GM12878 (cell line): ENCODE measurements at regions not wholly inside any gene's neighbourhood (a gene's known extent, or its start where the extent isn't known, plus 50 kb on each side); places are given as distances from the start of the nearest gene placed in this dataset.

Source experiments
- EP300 ChIP-seq, 2 experiments: fragments of 150-350 bp in 1 of 2; IDR thresholded peaks; 2 replicates each; pipeline ENCODE4 v1.6.1; 2011 to 2012; ENCODE audit warnings: low read depth in 2 of 2, low read length in 2 of 2, borderline replicate concordance in 1 of 2, improper control_type of control experiment in 1 of 2, inconsistent platforms in 1 of 2; ENCODE audit not compliant: control insufficient read depth in 1 of 2
- FOS ChIP-seq: IDR thresholded peaks from 3 replicates; pipeline ENCODE4 v1.6.1; 2011; ENCODE audit warnings: borderline replicate concordance; ENCODE audit not compliant: insufficient read length; ENCODE audit errors: extremely low read depth
- KAT2A ChIP-seq: conservative IDR thresholded peaks from 2 replicates; pipeline ENCODE4 v1.6.1; 2011; ENCODE audit warnings: low read depth, low read length; ENCODE audit not compliant: control insufficient read depth
- TCF7 ChIP-seq: IDR thresholded peaks from 2 replicates; pipeline ENCODE4 v1.6.1; 2014; ENCODE audit warnings: antibody characterized with exemption, borderline replicate concordance
- TF ChIP-seq, protein P1 (sequence below): fragments of 450-650 bp; IDR thresholded peaks from 2 replicates; pipeline ENCODE4 v1.6.1; 2017; ENCODE audit warnings: low read depth, mild to moderate bottlenecking, moderate library complexity
- TF ChIP-seq, protein P2 (sequence below): fragments of 450-650 bp; formaldehyde crosslinking; IDR thresholded peaks from 2 replicates; pipeline ENCODE4 v1.5.0; 2022; ENCODE audit warnings: mild to moderate bottlenecking, missing genetic modification characterization
- TF ChIP-seq, protein P3 (sequence below), 3 experiments: IDR thresholded peaks in 2 of 3; conservative IDR thresholded peaks in 1 of 3; 2 replicates each; pipeline ENCODE4 v1.5.1; 2011; ENCODE audit warnings: low read depth in 3 of 3, low read length in 3 of 3, mild to moderate bottlenecking in 3 of 3, control low read depth in 2 of 3, moderate library complexity in 2 of 3, inconsistent platforms in 1 of 3, mixed read lengths in 1 of 3; ENCODE audit not compliant: control insufficient read depth in 2 of 3, insufficient read depth in 1 of 3; ENCODE audit errors: extremely low read depth in 1 of 3

DNA sequence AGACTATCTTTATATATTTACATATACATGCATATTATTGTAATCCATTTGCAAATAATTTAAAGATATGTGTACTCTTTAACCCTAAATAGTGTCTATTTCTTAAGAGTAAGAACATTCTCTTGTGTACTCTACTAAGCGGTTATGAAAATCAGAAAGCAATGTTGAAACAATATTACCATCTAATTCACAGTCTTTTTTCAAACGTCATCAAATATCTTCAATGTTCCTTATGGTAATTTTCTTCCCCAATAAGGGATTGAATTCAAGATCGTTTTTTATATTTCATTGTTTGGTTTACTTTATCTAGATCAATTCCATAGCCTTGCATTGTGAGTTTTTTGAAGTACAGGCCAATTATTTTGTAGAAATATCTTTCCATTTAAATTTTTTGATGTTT lies 1647.4 kb upstream of the PRR20A start (continued):
- TF ChIP-seq, protein P1, sequence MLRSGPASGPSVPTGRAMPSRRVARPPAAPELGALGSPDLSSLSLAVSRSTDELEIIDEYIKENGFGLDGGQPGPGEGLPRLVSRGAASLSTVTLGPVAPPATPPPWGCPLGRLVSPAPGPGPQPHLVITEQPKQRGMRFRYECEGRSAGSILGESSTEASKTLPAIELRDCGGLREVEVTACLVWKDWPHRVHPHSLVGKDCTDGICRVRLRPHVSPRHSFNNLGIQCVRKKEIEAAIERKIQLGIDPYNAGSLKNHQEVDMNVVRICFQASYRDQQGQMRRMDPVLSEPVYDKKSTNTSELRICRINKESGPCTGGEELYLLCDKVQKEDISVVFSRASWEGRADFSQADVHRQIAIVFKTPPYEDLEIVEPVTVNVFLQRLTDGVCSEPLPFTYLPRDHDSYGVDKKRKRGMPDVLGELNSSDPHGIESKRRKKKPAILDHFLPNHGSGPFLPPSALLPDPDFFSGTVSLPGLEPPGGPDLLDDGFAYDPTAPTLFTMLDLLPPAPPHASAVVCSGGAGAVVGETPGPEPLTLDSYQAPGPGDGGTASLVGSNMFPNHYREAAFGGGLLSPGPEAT, result no peak
- TF ChIP-seq, protein P2, sequence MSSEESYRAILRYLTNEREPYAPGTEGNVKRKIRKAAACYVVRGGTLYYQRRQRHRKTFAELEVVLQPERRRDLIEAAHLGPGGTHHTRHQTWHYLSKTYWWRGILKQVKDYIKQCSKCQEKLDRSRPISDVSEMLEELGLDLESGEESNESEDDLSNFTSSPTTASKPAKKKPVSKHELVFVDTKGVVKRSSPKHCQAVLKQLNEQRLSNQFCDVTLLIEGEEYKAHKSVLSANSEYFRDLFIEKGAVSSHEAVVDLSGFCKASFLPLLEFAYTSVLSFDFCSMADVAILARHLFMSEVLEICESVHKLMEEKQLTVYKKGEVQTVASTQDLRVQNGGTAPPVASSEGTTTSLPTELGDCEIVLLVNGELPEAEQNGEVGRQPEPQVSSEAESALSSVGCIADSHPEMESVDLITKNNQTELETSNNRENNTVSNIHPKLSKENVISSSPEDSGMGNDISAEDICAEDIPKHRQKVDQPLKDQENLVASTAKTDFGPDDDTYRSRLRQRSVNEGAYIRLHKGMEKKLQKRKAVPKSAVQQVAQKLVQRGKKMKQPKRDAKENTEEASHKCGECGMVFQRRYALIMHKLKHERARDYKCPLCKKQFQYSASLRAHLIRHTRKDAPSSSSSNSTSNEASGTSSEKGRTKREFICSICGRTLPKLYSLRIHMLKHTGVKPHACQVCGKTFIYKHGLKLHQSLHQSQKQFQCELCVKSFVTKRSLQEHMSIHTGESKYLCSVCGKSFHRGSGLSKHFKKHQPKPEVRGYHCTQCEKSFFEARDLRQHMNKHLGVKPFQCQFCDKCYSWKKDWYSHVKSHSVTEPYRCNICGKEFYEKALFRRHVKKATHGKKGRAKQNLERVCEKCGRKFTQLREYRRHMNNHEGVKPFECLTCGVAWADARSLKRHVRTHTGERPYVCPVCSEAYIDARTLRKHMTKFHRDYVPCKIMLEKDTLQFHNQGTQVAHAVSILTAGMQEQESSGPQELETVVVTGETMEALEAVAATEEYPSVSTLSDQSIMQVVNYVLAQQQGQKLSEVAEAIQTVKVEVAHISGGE (CRISPR knock-in tag), result no peak
- TF ChIP-seq KAT2A (no peak), FOS (no peak), TCF7 (no peak), EP300 (IDR thresholded peaks at IDR 0.05; ENCODE audit: borderline replicate concordance in 1 of 2, control insufficient read depth in 1 of 2, low read depth in 2 of 2, low read length in 2 of 2) (no peak)
- TF ChIP-seq, protein P3, sequence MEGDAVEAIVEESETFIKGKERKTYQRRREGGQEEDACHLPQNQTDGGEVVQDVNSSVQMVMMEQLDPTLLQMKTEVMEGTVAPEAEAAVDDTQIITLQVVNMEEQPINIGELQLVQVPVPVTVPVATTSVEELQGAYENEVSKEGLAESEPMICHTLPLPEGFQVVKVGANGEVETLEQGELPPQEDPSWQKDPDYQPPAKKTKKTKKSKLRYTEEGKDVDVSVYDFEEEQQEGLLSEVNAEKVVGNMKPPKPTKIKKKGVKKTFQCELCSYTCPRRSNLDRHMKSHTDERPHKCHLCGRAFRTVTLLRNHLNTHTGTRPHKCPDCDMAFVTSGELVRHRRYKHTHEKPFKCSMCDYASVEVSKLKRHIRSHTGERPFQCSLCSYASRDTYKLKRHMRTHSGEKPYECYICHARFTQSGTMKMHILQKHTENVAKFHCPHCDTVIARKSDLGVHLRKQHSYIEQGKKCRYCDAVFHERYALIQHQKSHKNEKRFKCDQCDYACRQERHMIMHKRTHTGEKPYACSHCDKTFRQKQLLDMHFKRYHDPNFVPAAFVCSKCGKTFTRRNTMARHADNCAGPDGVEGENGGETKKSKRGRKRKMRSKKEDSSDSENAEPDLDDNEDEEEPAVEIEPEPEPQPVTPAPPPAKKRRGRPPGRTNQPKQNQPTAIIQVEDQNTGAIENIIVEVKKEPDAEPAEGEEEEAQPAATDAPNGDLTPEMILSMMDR (IDR thresholded peaks at IDR 0.05 in 2 of 3, conservative IDR thresholded peaks at IDR 0.05 in 1 of 3; ENCODE audit: control insufficient read depth in 2 of 3, extremely low read depth in 1 of 3, insufficient read depth in 1 of 3, low read depth in 3 of 3, low read length in 3 of 3), result no peak
